Right lobe of liver (tissue), 6 donors: ENCODE measurements at regions not wholly inside any gene's neighbourhood (a gene's known extent, or its start where the extent isn't known, plus 50 kb on each side); places are given as distances from the start of the nearest gene placed in this dataset.

ENCODE experiments used
- ATAC-seq, 4 donors: fragments of 200-7000 bp; cut with Tn5 transposase; one replicate each; pipeline ENCODE4 v1.9.1; 2020; ENCODE audit warnings: mild to moderate bottlenecking in 4 of 4, moderate library complexity in 4 of 4
- DNase-seq, 3 donors: peaks; one replicate each; pipeline ENCODE4 v3.0.0-alpha.2; 2020
- H3K27ac ChIP-seq, 3 donors: fragments of 200-600 bp; one replicate each; pipeline ENCODE4 v1.8.0; 2022
- H3K27me3 ChIP-seq, 2 donors: fragments of 200-600 bp; one replicate each; pipeline ENCODE4 v1.8.0; 2022
- H3K36me3 ChIP-seq, 4 donors: fragments of 200-600 bp; sonication (generic) in 1 of 4; one replicate each; pipeline versions ENCODE4 v1.5.1 to v1.8.0; 2017 to 2022; ENCODE audit warnings: control low read depth in 1 of 4
- H3K4me1 ChIP-seq, 4 donors: fragments of 200-600 bp; sonication (generic) in 1 of 4; one replicate each; pipeline versions ENCODE4 v1.5.1 to v1.8.0; 2017 to 2022; ENCODE audit warnings: control low read depth in 1 of 4
- H3K4me3 ChIP-seq, 3 donors: fragments of 200-600 bp; one replicate each; pipeline ENCODE4 v1.8.0; 2022
- H3K9me3 ChIP-seq, 4 donors: fragments of 200-600 bp; sonication (generic) in 1 of 4; one replicate each; pipeline versions ENCODE4 v1.5.1 to v1.8.0; 2017 to 2022; ENCODE audit warnings: control low read depth in 1 of 4
- CTCF ChIP-seq, 4 donors: fragments of 200-600 bp in 3 of 4; fragments of 450-650 bp in 1 of 4; IDR thresholded peaks; one replicate each; pipeline versions ENCODE4 v1.5.1 to v1.8.0; 2016 to 2022; ENCODE audit warnings: antibody characterized with exemption in 4 of 4, mild to moderate bottlenecking in 2 of 4
- POLR2A ChIP-seq: fragments of 450-650 bp; IDR thresholded peaks from one replicate; pipeline ENCODE4 v1.6.1; 2017; ENCODE audit warnings: antibody characterized with exemption, mild to moderate bottlenecking
- WGBS: methylation state at CpG from one replicate; pipeline ENCODE4 v1.1.6; 2018; ENCODE audit warnings: low coverage, low lambda C conversion rate; ENCODE audit not compliant: insufficient coverage; ENCODE audit errors: missing lambda C conversion rate; 5-methylcytosine and 5-hydroxymethylcytosine counted together
- intact Hi-C, 2 donors: fragments of 100-400 bp; cut with DNase I; formaldehyde crosslinking; loops; one replicate each; pipeline versions ENCODE4 v1.11.2 to v1.14.1; 2022
- donor health status: DM: no; HTN: yes; CAD: no.
- donor health status: DM: no; HTN: no; CAD: no.
- donor health status: DM: no; HTN: no; CAD: no.
- donor health status: DM: no; HTN: yes; CAD: no.
- donor health status: DM: no; HTN: yes; CAD: no.

DNA sequence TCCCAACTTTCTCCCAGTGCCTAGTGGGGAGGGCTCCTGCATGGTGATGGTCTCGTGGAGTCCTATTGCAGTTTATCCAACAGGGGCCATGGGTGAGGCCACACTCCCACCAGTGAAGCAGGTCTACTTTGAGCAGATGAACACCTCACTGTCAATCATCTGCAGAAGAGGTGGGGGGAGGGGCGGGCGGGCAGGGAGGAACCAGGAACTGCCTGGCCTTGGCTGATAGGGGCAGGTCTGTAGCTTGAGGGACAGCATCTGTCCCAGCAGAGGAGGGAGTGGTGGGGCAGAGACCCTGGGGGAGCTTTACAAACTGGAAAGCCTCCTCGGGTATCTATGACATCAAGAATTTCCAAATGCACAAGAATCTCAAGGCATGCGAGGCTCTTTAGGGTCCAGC, 58.7 kb upstream of the ZNF423 start:
- H3K27me3 ChIP-seq, result no peaks in the 10 kb centered on the region
- no peak overlapping the region for H3K4me3 ChIP-seq
- 20% methylated on average over 1 of the region's 5 CpGs for WGBS
- H3K9me3 ChIP-seq, result no peaks in the 10 kb centered on the region
- no peak overlapping the region for H3K27ac ChIP-seq
- H3K36me3 ChIP-seq, result no peaks in the 10 kb centered on the region
- intact Hi-C loops, result no loop called here
- TF ChIP-seq CTCF (IDR thresholded peaks at IDR 0.05), result no peak
- no peak for TF ChIP-seq POLR2A
- H3K4me1 ChIP-seq, result no peaks in the 10 kb centered on the region
- ATAC-seq, result no peak
- DNase-seq, result no peak

- Histone ChIP-seq H3K4me1 (no peaks in the 10 kb centered on the region), H3K4me3 (no peak overlapping the region), H3K27ac (no peak overlapping the region), H3K27me3 (no peaks in the 10 kb centered on the region), H3K36me3 (no peaks in the 10 kb centered on the region), H3K9me3 (no peaks in the 10 kb centered on the region)
- intact Hi-C loops, result no loop called here
- no peak for DNase-seq
- TF ChIP-seq CTCF (IDR thresholded peaks at IDR 0.05) (no peak), POLR2A (no peak)
- WGBS, result 86% methylated on average over 7 of the region's 8 CpGs
- no peak for ATAC-seq
Measured at GRCh38 chr16:49918257-49918656, 62.3 kb upstream of the ZNF423 start.

GRCh38 chr16:49919327-49919726, 63.4 kb upstream of the ZNF423 start:
- no peaks in the 10 kb centered on the region for H3K27me3 ChIP-seq
- H3K9me3 ChIP-seq, result no peaks in the 10 kb centered on the region
- DNase-seq (no peak), ATAC-seq (no peak)
- WGBS, result no CpG with 5 or more reads among the region's 3 CpGs
- no peaks in the 10 kb centered on the region for H3K4me1 ChIP-seq
- TF ChIP-seq POLR2A (no peak), CTCF (IDR thresholded peaks at IDR 0.05) (no peak)
- no peak overlapping the region for H3K4me3 ChIP-seq
- H3K36me3 ChIP-seq, result no peaks in the 10 kb centered on the region
- intact Hi-C loops, result no loop called here
- no peak overlapping the region for H3K27ac ChIP-seq

DNA sequence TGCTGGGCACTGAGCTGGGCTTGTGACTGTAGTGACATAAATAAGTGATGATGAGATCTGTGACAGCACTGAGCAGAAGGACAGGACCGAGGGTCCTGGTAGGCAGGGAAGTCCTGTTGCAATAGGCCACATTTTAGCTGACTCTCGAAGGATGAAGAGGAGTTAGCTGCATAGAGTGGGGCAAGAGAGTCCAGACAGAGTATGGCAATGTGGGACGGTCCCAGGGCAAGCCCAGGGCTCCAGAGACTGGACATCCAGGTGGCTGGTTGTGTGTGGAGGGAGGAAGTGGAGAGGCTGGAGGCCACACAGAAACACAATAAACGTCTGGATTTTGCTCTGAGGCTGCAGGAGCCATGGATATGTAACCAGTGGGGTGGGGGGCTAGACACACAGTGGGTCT, 64.5 kb upstream of the ZNF423 start:
- Histone ChIP-seq H3K36me3 (no peaks in the 10 kb centered on the region), H3K27ac (no peak overlapping the region), H3K27me3 (no peaks in the 10 kb centered on the region), H3K9me3 (no peaks in the 10 kb centered on the region), H3K4me1 (no peaks in the 10 kb centered on the region), H3K4me3 (no peak overlapping the region)
- no peak for DNase-seq
- intact Hi-C loops, result loop anchor here in 1 of 2 donors (5.0 to 10.0 kb wide), 2 partner anchors 63 to 516 kb away; partner anchors contain the start of gene ZNF423
- WGBS, result 78% methylated on average over 4 of the region's 4 CpGs
- TF ChIP-seq CTCF (IDR thresholded peaks at IDR 0.05), result no peak
- TF ChIP-seq POLR2A, result no peak
- no peak for ATAC-seq

DNA sequence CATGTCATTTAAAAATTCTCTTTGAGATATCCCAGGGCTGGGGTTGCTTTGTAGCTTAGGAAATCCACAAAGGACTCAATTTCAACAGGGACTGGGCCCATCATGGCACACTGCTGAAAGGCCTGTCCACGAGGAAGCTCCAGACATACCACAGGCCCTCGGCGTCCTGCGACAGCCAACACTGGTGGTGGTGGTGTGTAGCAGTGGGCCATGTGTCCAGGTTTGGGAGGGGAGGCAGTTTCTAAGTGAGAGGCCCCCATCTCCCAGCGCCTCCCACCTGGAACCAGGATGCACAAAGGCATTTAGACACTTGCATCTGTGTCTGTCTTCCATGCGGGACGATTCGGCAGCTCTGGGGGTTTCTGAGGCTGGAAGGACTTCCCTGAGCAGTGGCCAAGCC, 65.2 kb upstream of the ZNF423 start:
- intact Hi-C loops, result loop anchor here in 1 of 2 donors (5.0 to 10.0 kb wide), 2 partner anchors 64 to 516 kb away; partner anchors contain the start of gene ZNF423
- no peaks in the 10 kb centered on the region for H3K9me3 ChIP-seq
- H3K4me1 ChIP-seq, result no peaks in the 10 kb centered on the region
- no peak for ATAC-seq
- no peaks in the 10 kb centered on the region for H3K36me3 ChIP-seq
- DNase-seq, result no peak
- H3K27ac ChIP-seq, result no peak overlapping the region
- 40% methylated on average over 1 of the region's 8 CpGs for WGBS
- no peaks in the 10 kb centered on the region for H3K27me3 ChIP-seq
- no peak for TF ChIP-seq CTCF (IDR thresholded peaks at IDR 0.05)
- no peak for TF ChIP-seq POLR2A
- H3K4me3 ChIP-seq, result no peak overlapping the region
